ENCODE measurements at regions not wholly inside any gene's neighbourhood (a gene's known extent, or its start where the extent isn't known, plus 50 kb on each side); places are given as distances from the start of the nearest gene placed in this dataset.
A peak's percentile ranks its signal among the peaks of the same experiment; 100 is the strongest.

- TF ChIP-seq CTCF (IDR thresholded peaks at IDR 0.05) (no peak), POLR2AphosphoS5 (IDR thresholded peaks at IDR 0.05) (peak; percentile 23), POLR2A (IDR thresholded peaks at IDR 0.05) (no peak), EP300 (IDR thresholded peaks at IDR 0.05) (no peak)
Observed at GRCh38 chr2:144943986-144944385, 424.1 kb upstream of the ZEB2 start.
